Right cardiac atrium (tissue), 5 donors: ENCODE measurements at regions not wholly inside any gene's neighbourhood (a gene's known extent, or its start where the extent isn't known, plus 50 kb on each side); places are given as distances from the start of the nearest gene placed in this dataset.

Experiments
- ATAC-seq, 2 donors: fragments of 200-7000 bp; cut with Tn5 transposase; one replicate each; pipeline versions ENCODE4 v1.8.0 to v1.9.1; 2020; ENCODE audit warnings: moderate library complexity in 2 of 2, mild to moderate bottlenecking in 1 of 2
- DNase-seq, 3 donors: peaks; one replicate each; pipeline ENCODE4 v3.0.0-alpha.2; 2020
- H3K27ac ChIP-seq: one replicate; pipeline ENCODE4 v1.5.1; 2013; ENCODE audit warnings: mild to moderate bottlenecking, low read length, control low read depth, moderate library complexity
- H3K27me3 ChIP-seq: one replicate; pipeline ENCODE4 v1.6.1; 2013; ENCODE audit not compliant: control insufficient read depth, insufficient read depth
- H3K4me1 ChIP-seq: one replicate; pipeline ENCODE4 v1.6.1; 2013; ENCODE audit warnings: low read length; ENCODE audit not compliant: control insufficient read depth, insufficient read depth
- H3K4me3 ChIP-seq: one replicate; pipeline ENCODE4 v1.5.1; 2013; ENCODE audit warnings: low read length, control low read depth
- H3K9me3 ChIP-seq: one replicate; pipeline ENCODE4 v1.6.1; 2013; ENCODE audit warnings: low read length; ENCODE audit not compliant: control insufficient read depth
- WGBS: extraction: QIAGEN DNeasy Blood & Tissue Kit; methylation state at CpG from one replicate; pipeline ENCODE4 v1.1.7; 2013; 5-methylcytosine and 5-hydroxymethylcytosine counted together
- intact Hi-C, 4 donors: fragments of 100-400 bp; cut with DNase I; formaldehyde crosslinking; loops; one replicate each; pipeline versions ENCODE4 v1.11.0 to v1.14.0; 2022 to 2023
- donor health status: healthy with polysubstance abuse.
- donor health status: DM: no; HTN: yes; CAD: no.
- donor health status: DM: no; HTN: no; CAD: no.
- donor health status: DM: no; HTN: yes; CAD: no; lungs with severe emphysema.
- donor health status: DM: yes; HTN: yes; CAD: no.

- DNase-seq (no peak), ATAC-seq (no peak)
- intact Hi-C loops, result no loop called here
- H3K4me3 ChIP-seq, result no peak overlapping the region
- no peaks in the 10 kb centered on the region for H3K4me1 ChIP-seq
- no peaks in the 10 kb centered on the region for H3K9me3 ChIP-seq
- 94% methylated on average over 1 of the region's 1 CpG for WGBS
- no peak overlapping the region for H3K27ac ChIP-seq
- H3K27me3 ChIP-seq, result no peaks in the 10 kb centered on the region
Measured at GRCh38 chr9:108484468-108484867, 371.3 kb downstream of the ACTL7B start.

- intact Hi-C loops, result no loop called here
- H3K4me3 ChIP-seq, result no peak overlapping the region
- 93% methylated on average over 2 of the region's 2 CpGs for WGBS
- no peak overlapping the region for H3K27ac ChIP-seq
- no peak for ATAC-seq
- H3K9me3 ChIP-seq, result no peaks in the 10 kb centered on the region
- DNase-seq, result no peak
- H3K4me1 ChIP-seq, result no peaks in the 10 kb centered on the region
- no peaks in the 10 kb centered on the region for H3K27me3 ChIP-seq
Measured at GRCh38 chr9:108483676-108484075, 372.1 kb downstream of the ACTL7B start.

- Histone ChIP-seq H3K4me1 (no peaks in the 10 kb centered on the region), H3K27ac (no peak overlapping the region), H3K27me3 (no peaks in the 10 kb centered on the region), H3K9me3 (no peaks in the 10 kb centered on the region), H3K4me3 (no peak overlapping the region)
- intact Hi-C loops, result no loop called here
- 93% methylated on average over 3 of the region's 3 CpGs for WGBS
- no peak for DNase-seq
- ATAC-seq, result no peak
Measured at GRCh38 chr9:108479989-108480652, 375.7 kb downstream of the ACTL7B start.

- Histone ChIP-seq H3K9me3 (no peaks in the 10 kb centered on the region), H3K4me3 (no peak overlapping the region), H3K27me3 (no peaks in the 10 kb centered on the region), H3K4me1 (no peaks in the 10 kb centered on the region), H3K27ac (no peak overlapping the region)
- intact Hi-C loops, result no loop called here
- ATAC-seq (peak in 1 of 2 donors; percentile 38), DNase-seq (no peak)
- WGBS, result 74% methylated on average over 11 of the region's 11 CpGs
Measured at GRCh38 chr9:108478431-108479332, 377.1 kb downstream of the ACTL7B start.

GRCh38 chr9:108477529-108478006 lies 378.2 kb downstream of the ACTL7B start:
- Histone ChIP-seq H3K4me3 (no peak overlapping the region), H3K27ac (no peak overlapping the region)

GRCh38 chr9:108476574-108476973 lies 379.2 kb downstream of the ACTL7B start:
- Histone ChIP-seq H3K4me1 (peaks cover 3% of the 10 kb centered on the region), H3K27ac (no peak overlapping the region), H3K9me3 (no peaks in the 10 kb centered on the region), H3K27me3 (no peaks in the 10 kb centered on the region), H3K4me3 (no peak overlapping the region)
- intact Hi-C loops, result no loop called here
- DNase-seq, result no peak
- 59% methylated on average over 3 of the region's 3 CpGs for WGBS
- no peak for ATAC-seq

More at GRCh38 chr9:108477529-108478006, 378.2 kb downstream of the ACTL7B start:
- Histone ChIP-seq H3K9me3 (no peaks in the 10 kb centered on the region), H3K27me3 (no peaks in the 10 kb centered on the region), H3K4me1 (peaks cover 3% of the 10 kb centered on the region)
- no peak for DNase-seq
- intact Hi-C loops, result no loop called here
- WGBS, result 92% methylated on average over 6 of the region's 6 CpGs
- no peak for ATAC-seq

GRCh38 chr9:108475813-108476212 lies 380.0 kb downstream of the ACTL7B start:
- DNase-seq, result no peak
- ATAC-seq, result no peak
- intact Hi-C loops, result no loop called here
- no peak overlapping the region for H3K27ac ChIP-seq
- 82% methylated on average over 2 of the region's 2 CpGs for WGBS
- no peaks in the 10 kb centered on the region for H3K27me3 ChIP-seq
- peaks cover 3% of the 10 kb centered on the region for H3K4me1 ChIP-seq
- H3K9me3 ChIP-seq, result no peaks in the 10 kb centered on the region
- H3K4me3 ChIP-seq, result no peak overlapping the region

- Histone ChIP-seq H3K27ac (no peak overlapping the region), H3K27me3 (no peaks in the 10 kb centered on the region), H3K9me3 (no peaks in the 10 kb centered on the region), H3K4me1 (peaks cover 3% of the 10 kb centered on the region), H3K4me3 (no peak overlapping the region)
- intact Hi-C loops, result no loop called here
- DNase-seq, result no peak
- ATAC-seq, result no peak
- WGBS, result 47% methylated on average over 6 of the region's 6 CpGs
Measured at GRCh38 chr9:108474356-108474755, 381.4 kb downstream of the ACTL7B start.

GRCh38 chr9:108473209-108474112 lies 382.3 kb downstream of the ACTL7B start:
- Histone ChIP-seq H3K4me1 (peaks cover 3% of the 10 kb centered on the region), H3K27me3 (no peaks in the 10 kb centered on the region), H3K4me3 (no peak overlapping the region), H3K9me3 (no peaks in the 10 kb centered on the region), H3K27ac (no peak overlapping the region)
- WGBS, result 18% methylated on average over 9 of the region's 9 CpGs
- DNase-seq (peak in 2 of 3 donors; percentile 22 to 51), ATAC-seq (peak; percentile 80 to 81)
- intact Hi-C loops, result no loop called here

GRCh38 chr9:108469654-108470053 lies 386.1 kb downstream of the ACTL7B start:
- no peaks in the 10 kb centered on the region for H3K27me3 ChIP-seq
- H3K4me1 ChIP-seq, result peaks cover 3% of the 10 kb centered on the region
- H3K9me3 ChIP-seq, result no peaks in the 10 kb centered on the region
- intact Hi-C loops, result no loop called here
- peak in 1 of 2 donors; percentile 4 for ATAC-seq
- no peak overlapping the region for H3K4me3 ChIP-seq
- WGBS, result 82% methylated on average over 8 of the region's 8 CpGs
- no peak overlapping the region for H3K27ac ChIP-seq
- DNase-seq, result no peak
